ENCODE measurements at regions not wholly inside any gene's neighbourhood (a gene's known extent, or its start where the extent isn't known, plus 50 kb on each side); places are given as distances from the start of the nearest gene placed in this dataset.
A peak's percentile ranks its signal among the peaks of the same experiment; 100 is the strongest.
"Not testable (repeated sequence)": the region's sequence is repeated elsewhere in the genome, so short reads cannot be mapped to it uniquely, and the experiment has no call there.

DNA sequence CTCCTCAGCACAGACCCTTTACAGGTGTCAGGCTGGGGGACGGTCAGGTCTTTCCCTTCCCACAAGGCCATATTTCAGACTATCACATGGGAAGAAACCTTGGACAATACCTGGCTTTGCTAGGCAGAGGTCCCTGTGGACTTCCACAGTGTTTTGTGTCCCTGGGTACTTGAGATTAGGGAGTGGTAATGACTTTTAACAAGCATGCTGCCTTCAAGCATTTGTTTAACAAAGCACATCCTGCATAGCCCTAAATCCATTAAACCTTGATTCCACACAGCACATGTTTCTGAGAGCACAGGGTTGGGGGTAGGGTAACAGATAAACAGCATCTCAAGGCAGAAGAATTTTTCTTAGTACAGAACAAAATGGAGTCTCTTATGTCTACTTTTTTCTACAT is 451.2 kb downstream of the PLOD2 start:
- not testable (repeated sequence) for DNase-seq (ENCODE audit: low spot score)

DNA sequence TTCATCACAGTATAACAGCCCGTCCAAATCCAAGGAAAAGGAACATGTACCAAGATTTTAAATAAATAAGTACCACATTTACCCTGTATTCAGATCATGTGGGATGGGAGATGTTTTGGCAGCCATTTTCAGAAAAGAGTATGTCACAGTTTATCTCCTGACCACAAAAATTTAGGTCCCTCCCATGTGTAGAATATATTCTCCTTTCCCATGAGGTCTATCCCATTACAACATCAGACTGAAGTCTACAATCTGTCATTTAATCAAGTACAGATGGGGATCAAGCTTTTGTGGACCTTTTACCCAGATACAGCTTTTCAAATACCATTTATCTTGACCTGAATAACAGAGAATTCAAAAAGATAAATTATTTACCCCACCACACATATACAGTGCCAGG is 444.5 kb downstream of the PLOD2 start:
- DNase-seq (ENCODE audit: low spot score) = no peak

DNA sequence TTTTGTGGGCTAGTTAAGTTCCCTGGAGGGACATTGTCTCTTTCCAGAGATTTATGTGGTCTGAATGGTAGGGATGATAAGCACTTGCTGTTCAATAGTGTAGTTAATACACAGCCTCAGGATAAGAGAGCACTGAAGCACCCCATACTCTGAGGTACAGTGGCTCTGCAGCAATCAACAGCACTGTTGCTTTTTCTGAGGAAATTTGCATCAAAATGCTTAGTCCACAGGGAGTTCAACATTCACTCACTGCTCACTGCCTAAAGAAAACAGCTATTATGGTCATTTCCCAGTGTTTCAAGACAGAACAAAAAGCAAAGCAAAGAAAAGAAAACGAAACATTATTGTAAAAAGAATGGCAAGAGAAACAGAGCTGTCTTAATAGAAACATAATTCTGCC is 441.9 kb downstream of the PLOD2 start:
- no peak for DNase-seq (ENCODE audit: low spot score)

DNA sequence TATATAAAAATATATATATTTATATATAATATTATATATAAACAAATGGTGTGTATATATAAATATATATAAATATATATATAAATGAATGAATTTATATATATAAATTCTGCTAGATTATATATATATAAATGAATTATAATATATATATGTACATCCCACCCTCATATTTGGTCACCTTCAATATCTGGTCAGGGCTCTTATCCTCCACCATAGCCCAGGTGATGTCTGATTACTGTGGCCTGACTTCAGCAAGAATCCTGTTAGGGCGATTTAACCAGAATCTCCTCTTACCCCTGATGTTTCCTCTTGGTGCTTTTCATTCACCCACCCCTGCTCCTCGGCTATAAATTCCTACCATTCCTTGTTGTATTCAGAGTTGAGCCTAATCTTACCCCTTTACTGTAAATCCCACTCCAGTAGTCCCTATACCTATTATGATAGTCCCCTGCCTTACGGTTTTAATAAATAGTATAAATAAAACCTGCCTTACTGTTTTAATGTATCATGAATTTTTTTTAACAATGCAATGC is 439.6 kb downstream of the PLOD2 start:
- no peak for DNase-seq (ENCODE audit: low spot score)

DNA sequence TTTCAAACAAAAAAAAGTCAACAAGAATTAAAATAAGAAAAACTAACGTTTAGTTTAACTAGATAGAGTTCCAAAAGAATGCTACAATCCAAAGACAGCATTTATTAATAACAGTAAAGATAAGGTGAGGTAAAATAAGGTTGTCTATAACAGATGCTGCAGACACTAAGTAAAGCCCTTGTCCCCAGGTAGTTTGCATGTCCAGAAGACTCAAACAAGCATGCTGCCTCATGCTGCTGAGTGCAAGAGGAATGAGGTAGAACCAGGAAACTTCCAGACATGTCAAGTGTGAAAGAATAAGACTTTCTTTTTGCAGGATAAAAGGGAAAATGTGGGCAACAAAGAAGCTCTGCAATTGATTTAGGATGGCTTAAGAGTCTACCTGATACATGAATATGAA is 439.2 kb downstream of the PLOD2 start:
- no peak for DNase-seq (ENCODE audit: low spot score)

DNA sequence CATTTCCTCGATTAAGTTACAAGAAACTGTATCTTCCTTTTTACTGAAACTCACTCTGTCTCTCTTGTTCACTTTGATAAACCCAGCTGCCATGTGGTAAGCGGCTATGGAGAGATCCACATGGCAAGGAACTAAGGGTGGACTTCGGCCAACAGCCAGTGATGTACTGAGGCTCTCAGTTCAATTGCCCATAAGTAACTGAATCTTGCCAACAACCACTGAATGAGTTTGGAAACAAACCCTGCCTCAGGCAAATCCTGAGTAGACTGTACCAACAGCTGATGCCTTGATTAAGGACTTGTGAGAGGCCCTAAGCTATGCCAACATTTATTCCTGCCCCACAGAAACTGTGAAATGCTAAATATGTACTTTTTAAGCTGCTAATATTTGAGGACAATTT is 433.5 kb downstream of the PLOD2 start:
- peak; percentile 11 for DNase-seq (ENCODE audit: low spot score)

DNA sequence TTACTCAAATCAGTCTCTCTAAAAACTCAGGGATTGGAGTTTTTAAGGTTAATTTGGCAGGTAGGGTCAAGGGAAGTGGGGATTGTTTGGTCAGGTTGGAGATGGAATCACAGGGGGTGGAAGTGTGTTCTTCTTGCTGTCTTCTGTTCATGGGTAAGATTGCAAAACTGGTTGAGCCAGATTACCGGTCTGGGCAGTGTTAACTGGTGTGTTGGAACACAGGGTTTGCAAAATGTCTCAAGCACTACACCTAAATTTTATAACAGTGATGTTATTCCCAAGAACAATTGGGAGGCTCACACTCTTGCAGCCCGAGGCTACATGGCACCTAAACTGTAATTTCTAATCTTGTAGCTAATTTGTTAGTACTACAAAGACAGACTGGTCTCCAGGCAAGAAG is 425.4 kb downstream of the PLOD2 start:
- no peak for DNase-seq (ENCODE audit: low spot score)

DNA sequence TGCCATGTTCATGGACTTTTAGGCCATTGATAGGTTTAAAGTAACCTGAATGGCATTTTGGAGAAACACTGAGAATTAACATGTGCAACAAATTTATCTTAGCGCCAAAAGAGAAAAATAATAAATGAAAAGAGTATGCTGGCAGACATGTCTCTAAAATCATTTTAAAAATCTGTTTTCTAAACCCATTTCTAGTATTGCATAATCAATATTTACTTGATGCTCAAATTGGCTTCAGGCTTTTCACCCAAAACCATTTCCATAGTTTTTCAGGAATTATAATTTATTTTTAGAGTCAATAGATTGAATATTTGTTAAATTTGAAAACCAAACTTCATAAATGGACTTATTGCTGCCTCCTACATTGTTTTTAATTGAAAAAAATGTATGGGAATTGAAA is 423.0 kb downstream of the PLOD2 start:
- DNase-seq (ENCODE audit: low spot score) = no peak

DNA sequence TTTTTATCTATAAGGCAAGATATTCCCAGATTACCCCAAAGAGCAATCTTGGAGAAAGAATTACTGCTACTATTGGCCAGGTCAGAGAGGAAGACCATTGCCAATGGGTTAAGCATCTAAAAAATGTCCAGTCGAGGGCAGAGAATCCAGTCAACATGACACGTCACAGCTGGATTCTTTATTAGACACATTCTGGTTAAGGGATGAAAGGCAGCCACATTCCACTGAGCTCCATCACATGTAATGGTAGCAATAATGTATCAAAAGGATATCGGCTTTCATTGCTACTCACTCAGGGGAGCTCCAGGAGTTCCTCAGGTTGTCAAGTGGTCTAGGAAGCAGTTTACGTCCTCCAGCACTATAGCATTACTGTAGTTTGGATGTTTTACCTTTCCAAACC is 421.1 kb downstream of the PLOD2 start:
- DNase-seq (ENCODE audit: low spot score) = no peak

DNA sequence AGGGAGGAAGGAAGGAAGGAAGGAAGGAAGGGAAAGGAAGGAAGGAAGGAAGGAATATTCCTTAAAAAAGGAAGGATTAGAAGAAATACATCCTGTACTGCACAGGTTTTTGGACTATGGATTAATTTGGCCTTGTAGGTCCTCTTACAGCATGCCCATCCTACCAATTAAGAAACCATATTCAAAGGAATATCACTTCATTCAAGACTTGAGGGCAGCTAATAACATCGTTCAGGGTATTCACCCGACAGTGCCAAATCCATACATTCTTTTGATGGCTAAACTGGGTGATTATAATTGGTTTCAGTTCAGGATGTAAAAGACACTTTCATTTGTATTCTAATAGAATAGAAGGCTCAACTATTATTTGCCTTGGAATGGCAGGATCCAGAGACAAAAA is 410.3 kb downstream of the PLOD2 start:
- no peak for DNase-seq (ENCODE audit: low spot score)

DNA sequence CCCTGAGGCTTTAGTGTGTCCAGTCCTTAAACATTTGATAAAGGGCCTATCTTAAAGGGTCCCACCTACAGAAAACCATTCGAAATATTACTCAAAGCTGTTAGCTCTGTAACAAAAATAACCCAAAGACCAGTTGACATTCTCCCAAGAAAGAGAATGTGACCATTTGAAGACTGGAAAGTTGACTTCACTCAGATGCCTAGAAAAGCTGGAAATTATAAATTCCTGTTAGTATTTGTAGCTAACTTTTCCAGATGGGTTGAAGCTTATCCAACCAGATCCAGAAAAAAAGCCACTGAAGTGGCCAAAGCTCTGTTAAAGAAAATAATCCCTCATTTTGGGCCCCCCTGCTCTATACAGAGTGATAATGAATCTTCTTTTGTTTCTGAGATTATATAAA is 408.4 kb downstream of the PLOD2 start:
- DNase-seq (ENCODE audit: low spot score) = no peak

DNA sequence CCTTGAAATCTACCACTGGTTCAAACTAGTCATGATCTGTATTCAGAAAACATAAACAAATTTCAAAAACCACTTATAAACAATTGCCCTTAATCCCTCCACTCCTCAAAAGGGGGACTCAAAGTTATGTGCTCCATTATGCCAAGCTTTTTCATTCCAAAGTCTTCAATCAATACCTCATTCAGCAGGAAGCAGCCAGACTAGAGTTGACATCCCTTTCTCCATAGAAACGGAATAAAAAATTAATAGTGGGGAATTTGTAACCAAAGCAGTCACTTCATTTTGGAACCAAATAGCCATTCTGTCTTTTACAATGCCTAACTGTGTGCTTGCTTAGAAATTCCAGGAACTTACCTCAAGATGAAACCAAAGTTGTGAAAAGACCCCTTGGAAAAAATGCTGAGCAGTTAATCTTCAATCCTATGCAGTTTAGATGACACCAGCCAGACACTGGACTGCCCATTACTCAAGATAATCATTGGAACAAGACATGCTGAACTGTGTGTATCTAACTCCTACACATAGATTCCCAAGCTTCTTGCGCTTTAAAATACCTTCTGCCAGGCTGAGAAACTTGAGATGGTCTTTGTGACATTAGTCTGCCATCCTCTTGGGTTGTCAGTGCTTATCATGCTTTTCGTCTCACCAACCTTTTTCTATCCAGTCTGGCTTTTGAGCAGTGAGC is 406.2 kb downstream of the PLOD2 start:
- no peak for DNase-seq (ENCODE audit: low spot score)

DNA sequence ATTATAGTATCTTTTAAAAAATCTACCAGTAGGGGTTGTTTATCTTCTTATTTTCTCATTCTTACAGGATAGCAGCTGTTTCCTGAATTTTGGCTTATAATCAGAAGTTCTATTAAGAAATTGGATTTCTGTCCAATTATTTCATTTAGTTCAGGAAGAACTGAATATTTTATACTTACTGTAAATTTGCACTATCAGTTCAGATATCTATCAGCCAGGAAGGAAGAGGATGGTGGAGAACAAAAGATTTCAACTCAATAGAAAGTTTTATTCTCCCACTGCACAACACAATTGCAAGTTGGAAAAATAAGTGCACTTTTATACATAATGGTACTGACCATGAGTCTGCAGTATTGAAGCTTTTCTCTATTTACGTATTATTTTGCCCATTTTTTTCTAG is 400.9 kb downstream of the PLOD2 start:
- DNase-seq (ENCODE audit: low spot score) = no peak

DNA sequence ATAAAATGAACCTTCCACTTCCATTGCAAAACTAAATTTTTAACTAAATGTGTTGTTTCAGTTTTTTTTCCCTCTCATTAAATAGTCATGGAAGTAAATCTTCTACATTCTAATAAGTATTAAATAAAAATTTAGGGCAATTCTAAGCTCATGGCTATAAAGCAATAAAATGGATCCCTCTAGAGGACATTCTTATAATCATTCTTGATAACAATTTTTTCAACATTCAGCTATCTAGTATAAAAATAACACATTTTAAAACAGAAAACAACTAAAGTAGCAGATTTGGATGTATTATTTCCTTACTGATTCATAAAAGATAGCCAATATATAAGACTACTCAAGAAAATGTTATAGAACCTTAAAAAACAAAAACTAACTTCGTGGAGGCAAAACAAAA is 393.1 kb downstream of the PLOD2 start:
- no peak for DNase-seq (ENCODE audit: low spot score)

DNA sequence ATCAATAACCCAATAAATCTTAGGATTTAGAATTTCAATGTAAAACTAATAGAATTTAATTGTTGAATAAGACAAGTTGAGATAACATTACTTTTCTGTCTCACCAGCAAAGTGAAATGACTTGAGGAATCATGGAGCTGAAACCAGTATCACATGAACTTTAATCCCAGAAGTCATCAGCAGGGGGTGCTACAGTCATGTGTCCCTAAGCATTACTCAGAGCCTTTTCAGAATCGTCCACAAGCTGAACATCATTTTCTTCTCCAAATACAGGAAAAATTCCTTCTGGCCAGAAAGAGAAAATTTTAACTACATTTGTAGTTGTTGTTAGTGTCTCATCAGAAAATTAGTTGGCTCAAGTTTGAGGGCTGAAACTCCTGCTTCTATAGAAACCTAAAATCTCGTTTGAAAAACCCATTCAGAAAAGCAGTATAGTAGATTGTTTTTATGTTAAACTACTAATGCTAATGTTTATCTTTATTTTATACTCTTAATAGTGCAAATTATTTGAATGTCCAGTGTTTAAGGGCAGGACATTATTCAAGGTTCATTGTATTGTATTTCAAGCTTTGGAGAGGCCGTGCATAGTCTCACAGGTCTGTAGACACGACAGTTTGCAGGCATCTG is 384.1 kb downstream of the PLOD2 start:
- DNase-seq (ENCODE audit: low spot score) = peak; percentile 34

DNA sequence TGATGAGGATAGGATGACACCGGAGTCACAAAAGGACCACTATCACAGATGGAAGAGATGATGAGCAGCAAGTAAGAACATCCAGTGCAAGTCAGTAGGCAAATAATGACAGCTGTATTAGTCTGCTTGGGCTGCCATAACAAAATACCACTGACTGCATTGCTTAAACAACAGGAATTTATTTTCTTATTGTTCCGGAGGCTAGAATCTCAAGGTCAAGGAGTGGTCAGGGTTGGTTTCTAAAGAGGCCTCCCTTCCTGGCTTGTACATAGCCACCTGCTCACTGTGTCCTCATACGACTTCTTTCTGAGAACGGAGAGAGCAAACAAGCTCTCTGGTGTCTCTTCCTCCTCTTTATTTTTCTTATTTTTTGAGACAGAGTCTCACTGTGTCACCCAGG is 380.7 kb downstream of the PLOD2 start:
- no peak for DNase-seq (ENCODE audit: low spot score)

DNA sequence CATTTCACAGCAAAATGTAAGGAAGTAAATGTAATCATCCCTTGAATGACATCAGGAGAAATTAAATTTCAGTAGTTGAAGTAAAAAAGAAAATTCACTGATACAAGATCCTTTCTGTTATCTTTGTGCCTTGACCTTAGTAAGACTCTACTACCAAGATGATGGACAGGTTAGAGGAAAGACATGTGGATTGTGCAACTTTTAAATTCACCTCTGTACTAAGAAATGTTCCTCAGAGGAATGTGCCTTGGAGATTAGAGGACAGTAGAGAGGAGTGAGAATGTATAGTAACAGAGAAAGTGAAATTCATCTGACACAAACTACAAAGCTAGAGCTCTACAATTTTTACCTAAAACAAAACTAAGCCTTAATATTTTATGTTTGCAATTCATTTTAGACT is 375.3 kb downstream of the PLOD2 start:
- no peak for DNase-seq (ENCODE audit: low spot score)

DNA sequence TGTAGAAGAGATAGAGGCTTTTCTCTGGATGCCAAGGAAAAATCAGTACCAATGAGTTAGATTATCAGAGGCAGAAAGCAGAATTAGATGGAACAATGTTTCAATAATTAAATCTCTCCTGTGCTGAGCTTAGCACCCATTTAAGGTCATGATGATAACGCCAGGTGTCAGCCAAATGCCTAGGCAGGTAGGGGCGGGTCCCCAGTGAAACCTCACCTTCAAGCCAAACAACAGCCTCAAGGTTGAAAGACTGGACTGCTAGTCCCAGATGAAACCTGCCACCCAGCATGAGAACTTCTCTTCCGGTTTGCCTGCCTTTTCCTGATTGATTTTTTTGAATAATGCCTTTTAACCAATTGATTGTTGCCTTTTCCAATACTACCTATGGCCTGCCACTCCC is 363.0 kb downstream of the PLOD2 start:
- no peak for DNase-seq (ENCODE audit: low spot score)

DNA sequence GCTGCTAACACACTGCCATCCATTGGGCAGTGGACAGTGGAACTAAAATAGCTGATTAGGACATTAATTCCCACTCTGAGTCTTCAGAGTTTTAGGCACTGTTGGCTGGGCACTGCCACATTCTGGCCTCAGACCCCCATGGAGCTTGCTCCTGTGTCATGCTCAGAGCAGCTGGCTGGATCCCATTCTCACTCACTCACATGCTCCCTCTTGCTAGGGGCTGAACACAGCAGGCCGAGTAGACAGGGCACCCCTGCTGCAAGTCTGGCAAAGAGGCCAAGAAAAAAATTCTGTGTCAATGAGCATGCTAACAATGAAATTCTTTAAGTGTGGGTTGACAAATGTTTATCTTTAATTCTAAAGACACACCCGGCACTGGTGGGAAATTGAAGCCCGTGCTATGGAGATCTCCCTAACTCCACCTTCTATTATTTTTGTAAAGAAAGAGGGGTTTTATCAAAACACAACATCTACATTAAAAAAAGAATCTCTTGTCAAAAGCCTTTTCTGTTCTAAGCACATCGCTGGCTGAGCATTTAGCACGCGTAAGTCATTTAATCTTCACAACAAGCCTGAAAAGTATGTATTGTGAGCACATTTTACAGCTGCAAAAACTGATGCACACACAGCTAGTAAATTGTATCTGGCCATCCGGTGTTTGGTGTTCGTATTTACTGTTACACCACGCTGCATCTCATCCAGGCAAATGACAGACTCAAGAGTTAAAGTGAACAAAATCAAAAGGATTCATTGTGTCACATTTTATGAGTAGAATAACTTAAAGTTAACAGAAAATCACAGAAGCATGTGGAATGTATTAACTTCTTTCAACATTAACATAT is 362.1 kb downstream of the PLOD2 start:
- peak; percentile 3 for DNase-seq (ENCODE audit: low spot score)

DNA sequence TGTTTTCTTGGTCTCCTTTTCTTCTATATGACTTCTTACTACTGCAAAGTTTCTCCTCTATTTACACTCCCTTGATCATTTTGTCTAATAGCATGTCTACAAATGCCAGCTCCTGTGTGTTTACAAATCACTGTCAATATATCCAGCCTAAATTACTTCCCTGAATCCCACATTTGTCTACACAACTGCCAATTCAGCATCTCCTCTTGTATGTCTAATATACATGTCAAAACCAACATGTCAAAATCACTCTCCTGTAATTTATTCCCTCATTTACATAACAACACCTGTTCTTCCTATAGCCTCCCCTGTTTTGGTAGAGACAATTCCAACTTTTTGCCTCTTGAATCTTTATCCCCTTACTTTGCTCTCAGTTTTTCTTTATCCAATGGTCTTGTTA is 359.3 kb downstream of the PLOD2 start:
- no peak for DNase-seq (ENCODE audit: low spot score)

DNA sequence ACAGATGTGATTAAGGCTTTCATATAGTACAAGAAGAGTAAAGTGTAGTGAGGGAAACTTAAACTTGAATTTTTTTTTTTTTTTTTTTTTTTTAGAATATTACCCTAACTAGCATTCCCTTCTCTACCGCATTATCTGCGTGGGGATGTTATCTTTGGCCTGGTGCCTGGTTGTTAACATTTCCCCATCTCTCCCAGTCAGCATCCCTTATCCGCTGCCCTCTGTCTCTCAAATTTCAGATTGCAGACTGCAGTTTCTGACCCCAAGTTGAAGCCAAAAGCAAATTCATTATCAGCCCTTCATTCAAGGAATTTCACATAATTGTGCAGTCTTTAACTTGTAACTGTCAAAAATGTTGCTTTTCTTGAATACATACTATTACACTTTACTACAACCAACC is 353.0 kb downstream of the PLOD2 start:
- peak; percentile 11 for DNase-seq (ENCODE audit: low spot score)

DNA sequence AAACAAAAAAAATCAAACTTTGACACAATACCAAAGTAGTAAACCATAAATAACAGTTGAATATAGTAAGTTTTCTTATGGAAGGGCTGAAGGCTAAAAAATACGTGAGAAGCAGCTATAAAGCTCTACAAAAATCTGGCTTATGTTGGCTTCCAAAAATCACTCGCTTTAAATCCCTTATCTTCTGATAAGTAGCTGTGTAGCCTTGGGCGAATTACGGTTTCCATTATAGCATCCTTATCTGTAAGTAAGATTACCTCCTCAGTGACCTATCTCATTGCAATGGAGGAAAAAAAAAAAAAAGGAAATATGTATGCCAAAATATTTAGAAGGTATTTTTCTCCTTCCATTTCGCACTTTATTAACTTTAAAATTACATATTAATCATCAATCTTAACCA is 348.6 kb downstream of the PLOD2 start:
- no peak for DNase-seq (ENCODE audit: low spot score)
